NOMO-1 treated with DMSO at 0.1 percent for 48 hours (cell line): ENCODE measurements at regions not wholly inside any gene's neighbourhood (a gene's known extent, or its start where the extent isn't known, plus 50 kb on each side); places are given as distances from the start of the nearest gene placed in this dataset.

ENCODE experiments used
- DNase-seq: peaks from one replicate; lab custom pipeline; 2025; ENCODE audit not compliant: unreplicated experiment; lab: John Stamatoyannopoulos, UW

DNA sequence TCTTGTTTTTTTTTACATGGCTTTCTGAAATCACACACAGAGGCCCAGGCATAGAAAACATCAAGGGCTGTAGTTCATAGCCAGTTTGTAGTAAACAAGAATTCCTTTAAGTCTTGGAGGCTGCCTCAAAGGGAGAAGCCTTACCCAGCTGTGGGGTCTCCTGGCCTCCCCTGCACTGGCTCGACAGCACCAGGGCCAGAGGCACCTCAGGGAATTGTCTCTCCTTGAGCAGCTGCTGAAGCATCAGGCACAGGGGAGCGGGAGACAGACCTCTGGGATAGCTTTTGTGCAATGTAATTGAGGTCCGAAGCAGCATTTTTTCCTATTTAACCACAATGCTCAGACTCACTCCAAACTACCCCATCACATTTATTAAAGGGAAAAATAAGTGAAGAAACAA lies 209.1 kb downstream of the HRH4 start:
- DNase-seq, result no peak

DNA sequence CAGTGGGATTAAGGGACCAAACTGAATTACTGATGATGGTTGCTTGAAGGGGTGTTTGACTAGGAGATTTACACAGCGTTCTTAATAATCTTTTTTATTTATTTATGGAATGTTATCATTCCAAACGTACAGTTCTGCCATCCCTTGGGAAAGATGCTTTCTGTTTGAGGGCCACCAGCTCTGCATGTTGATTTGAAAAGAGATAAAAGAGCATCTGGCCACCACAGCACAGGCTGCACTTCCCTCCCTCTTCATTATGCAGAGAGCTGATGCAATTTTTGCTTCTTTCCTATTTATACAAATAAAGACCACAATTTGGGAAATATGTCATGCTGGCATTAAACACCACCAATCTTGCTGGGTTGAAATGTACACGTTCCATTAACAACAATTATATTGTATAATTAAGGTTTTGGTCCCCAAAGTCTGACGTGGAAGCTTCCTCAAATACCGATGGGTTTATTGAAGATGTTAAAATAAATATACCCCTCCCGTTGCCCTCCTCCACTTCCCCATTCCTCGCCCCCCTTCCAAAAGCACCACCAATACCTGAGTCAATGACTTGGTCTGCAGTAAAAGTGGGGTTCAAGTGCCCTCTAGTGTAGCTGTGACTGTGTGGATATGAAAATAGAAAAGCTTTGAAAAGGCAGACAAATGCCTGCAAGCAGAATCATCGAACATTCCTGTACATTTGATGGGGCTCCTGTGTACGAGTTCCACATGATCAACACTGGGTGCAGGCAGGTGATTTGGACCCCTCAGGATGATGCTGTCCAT lies 211.9 kb downstream of the HRH4 start:
- DNase-seq, result no peak

DNA sequence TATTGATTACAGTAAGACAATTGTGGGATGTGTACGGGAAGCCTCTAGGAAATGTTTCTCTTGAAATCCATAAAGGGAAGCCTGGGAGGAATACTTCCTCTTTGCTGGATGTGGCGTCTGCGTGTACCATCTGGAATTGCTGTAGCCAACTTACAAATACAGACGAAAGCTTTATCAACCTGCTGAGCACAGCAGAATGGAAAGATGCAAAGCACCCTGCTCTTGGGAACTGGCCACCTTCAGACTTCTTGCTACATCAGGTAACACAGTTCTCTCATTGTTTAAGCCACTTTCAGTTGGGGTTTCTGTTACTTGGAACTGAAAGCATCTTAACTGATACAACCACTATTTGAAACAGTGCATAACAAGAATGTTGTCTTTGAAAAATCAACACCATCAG lies 213.8 kb downstream of the HRH4 start:
- DNase-seq, result no peak

DNA sequence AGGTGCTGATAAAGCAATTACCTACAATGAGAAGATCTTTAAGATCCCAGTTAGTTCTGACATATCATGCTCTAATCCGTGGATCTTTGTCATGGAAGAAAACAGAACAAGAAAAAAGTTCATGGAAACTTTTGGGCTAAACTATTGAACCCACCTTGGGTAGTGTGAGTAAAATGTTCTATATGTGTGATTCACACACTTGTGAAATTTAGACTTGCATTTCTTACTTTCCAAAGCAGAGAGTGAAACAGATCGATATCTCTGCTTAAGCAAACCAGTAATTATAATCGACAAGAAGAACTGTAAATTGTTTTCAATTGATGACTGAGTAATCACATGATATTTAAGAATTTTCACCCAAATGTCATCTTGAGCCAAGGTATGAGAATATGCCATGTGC lies 214.2 kb downstream of the HRH4 start:
- DNase-seq, result no peak

- no peak for DNase-seq
These were observed 216.6 kb downstream of the HRH4 start for GRCh38 chr18:24677011-24677410.

DNA sequence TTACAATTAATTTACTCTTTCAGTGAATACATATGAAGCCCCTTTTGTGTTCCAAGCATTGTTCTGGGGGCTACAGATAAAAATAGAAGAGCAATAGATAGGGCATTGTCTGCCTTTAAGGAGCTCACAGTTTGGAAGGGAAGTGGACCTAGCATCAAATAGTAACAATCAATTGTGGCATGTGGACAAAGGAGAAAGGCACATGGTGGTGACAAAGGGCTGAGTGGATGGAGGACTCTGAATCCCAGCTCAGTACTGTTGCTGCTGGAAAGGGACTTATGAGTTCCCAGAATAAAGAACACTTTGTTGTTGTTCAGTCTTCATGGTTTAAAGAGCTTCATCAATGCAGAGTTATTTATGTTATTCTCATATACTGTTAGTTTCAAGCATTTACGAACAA lies 217.7 kb downstream of the HRH4 start:
- DNase-seq, result no peak

DNA sequence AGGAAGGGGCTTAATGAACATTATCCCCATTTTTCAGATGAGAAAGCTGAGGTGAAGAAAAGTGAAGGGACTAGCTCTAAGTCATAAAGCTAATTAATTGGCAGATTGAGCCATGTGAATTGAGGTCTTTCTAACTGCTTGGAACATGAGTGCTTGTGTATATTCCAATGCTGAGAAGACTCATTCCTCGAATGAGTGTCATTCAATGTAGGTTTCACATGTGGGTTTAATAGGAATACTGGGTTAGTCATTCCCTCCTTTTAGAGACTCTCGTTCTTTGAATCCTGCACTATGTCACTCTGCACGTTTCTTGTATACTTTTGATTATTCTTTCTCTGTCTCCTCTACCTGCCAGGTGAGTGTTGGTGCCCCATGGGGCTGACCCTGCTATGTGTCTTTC lies 218.2 kb downstream of the HRH4 start:
- no peak for DNase-seq

- DNase-seq, result no peak
These were observed 218.6 kb downstream of the HRH4 start for GRCh38 chr18:24679062-24679461.

GRCh38 chr18:24683925-24684324 lies 223.5 kb downstream of the HRH4 start:
- peak; percentile 9 for DNase-seq

DNA sequence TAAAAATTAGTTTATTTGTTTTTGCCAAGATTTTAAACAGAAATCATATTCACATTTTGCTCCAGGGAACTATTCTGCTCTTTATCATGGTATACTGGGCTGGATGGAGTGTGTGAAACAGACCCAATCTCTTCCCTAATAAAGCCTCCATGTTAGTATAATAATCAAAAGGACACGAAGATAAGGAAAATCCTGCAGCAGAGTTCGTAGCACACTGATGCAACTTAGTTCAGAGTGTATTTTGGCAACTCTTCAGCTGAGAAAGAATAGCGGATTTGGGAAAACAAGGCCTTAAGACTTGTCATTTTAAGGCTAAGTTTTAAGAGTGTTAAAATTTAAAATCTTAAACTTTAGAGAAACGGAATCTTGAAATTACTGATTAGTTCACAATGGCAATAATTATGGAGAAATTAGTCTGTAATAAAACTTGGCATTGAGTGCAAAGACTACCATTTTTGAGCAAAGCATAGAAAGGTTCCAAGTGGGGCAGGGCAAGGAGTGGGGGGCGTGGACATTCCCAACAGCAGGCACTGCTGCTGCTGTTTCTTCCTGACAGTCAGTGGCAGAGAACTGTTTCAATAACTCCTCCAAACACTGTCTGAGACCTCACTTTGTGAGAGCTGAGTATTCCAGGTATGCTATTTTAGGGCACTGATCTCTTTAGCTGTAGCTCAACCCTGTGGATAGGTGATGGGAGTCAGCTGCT lies 225.0 kb downstream of the HRH4 start:
- no peak for DNase-seq

DNA sequence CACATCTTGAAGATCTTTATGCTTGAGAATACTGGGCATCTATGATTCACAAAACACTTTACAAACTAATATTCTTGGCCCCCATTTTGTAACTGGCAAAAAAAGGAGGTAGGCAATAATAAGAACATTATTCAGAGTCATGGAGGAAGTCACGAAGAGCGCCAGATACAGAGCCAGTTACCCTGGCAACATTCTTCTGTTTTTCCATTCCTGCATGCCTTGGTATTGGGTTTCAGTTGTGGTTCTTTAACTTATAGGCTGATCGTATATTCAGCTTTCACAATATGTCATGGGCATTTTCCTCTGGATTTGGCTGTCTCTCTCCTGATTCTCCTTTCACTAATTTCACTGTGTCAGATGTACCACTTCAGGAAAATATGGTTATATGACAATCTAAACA lies 234.7 kb downstream of the HRH4 start:
- DNase-seq, result no peak

DNA sequence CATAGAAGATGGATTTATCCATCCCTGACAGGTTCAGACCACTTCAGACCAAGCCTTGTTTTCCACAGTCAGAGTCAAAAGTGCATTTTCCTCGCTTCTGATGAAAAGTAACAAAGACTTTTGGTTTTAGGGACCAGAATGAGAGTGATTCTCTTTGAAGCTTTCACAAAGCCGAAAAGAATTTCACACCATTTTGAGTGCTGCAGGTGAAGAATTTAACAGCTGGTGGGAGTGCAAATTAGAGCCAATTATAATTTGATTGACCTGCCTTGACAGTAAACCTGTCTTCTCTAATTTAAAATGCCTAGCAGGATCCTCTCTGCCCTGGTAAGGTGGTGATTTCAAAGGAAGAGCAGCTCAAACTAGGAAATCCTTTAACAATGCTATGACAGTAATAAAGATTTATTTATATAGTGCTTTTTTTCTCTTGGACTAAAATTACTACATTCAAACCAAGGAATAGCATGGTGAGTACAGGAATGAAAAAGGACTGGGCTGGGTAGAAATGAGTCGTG lies 241.6 kb downstream of the HRH4 start:
- DNase-seq, result no peak

DNA sequence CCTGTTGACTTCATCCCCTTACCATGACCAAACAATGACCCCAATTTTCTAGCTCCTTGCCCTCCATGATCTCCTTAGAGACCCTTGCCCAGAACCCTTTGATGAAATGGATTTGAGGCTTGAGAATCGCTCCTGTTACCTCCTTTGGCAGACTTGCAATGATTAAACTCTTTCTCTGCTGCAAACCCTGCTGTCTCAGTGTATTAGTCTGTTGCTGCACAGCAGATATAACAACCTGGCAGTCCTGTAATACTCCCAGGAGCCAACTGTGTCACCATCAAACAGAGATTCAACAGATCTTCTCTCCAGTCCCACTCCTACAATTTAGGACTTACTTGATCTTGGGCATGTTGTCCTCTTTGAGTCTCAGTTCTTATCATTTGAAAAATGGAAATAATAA lies 242.9 kb downstream of the HRH4 start:
- no peak for DNase-seq

DNA sequence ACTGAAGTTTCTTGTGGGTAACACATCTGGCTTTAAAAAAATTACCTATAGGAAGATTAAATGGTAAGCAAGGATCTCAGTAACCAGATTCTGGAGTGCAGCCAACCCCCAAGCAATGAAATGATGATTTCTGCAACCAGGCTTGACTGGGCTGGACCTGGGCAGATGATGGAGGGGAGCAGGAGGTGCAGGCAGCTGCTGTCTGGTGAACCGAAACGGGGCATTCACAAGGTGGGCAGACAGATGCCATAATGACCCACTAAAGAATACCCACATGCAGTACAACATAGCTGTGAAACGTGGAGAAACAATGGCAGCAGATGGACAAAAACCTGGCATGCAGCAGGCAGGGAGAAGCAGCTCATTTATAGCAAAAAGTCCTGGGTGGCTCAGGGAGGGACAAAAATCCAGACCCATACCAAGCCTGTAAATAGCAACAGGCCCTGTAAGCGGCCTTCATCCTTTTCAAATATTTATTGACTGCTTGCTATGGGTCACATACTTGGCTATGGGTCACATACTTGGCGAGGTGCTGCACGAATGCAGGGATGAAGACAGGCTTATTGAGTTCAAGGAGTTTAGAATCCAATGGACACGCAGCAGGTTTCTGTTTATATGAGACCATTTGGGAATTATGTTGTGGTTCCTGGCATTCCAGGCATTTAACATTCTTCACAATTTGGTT lies 244.7 kb downstream of the HRH4 start:
- DNase-seq, result no peak

DNA sequence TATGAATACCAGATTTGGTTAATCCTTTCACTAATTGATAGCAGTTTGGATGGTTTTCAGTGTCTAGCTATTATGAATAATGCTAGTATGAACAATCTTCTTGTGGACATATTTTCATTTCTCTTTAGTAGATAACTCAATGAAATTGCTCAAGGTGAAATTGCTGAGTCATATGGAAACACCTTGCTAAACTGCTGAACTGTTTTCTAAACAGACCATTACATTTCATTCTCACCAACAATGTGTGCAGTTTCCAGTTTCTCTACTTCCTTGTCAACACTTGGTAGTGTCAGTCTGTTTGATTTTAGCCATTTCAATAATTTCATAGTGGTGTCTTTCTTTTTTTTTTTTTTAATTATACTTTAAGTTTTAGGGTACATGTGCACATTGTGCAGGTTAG lies 250.0 kb downstream of the HRH4 start:
- DNase-seq, result no peak

DNA sequence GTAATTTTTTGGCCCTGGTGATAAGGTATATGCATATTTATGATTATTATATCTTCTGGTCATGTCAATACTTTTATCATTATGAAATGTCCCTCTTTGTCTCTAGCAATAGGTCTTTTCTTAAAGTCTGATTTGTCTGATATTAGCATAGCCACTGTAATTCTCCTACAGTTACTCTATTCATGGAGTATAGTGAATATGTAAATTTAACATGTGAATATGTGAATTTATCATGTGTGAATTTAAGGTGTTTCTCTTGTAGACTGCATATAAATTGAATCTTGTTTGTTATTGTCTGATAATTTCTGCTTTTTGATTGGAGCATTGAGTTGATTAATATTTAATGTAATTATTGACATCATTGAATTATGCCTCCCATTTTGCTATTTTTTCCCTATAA lies 259.4 kb downstream of the HRH4 start:
- no peak for DNase-seq

- no peak for DNase-seq
These were observed 261.0 kb downstream of the HRH4 start for GRCh38 chr18:24721388-24721787.

- DNase-seq, result no peak
These were observed 265.4 kb downstream of the HRH4 start for GRCh38 chr18:24725644-24726415.

GRCh38 chr18:24726727-24727492 lies 266.5 kb downstream of the HRH4 start:
- peak; percentile 73 for DNase-seq

GRCh38 chr18:24727685-24728084 lies 267.2 kb downstream of the HRH4 start:
- no peak for DNase-seq
